GM12878 (cell line): ENCODE measurements at regions not wholly inside any gene's neighbourhood (a gene's known extent, or its start where the extent isn't known, plus 50 kb on each side); places are given as distances from the start of the nearest gene placed in this dataset.

Experiments
- ATAC-seq: fragments of 200-7000 bp; cut with Tn5 transposase; 3 replicates; pipeline ENCODE4 v1.9.1; 2020; ENCODE audit warnings: mild to moderate bottlenecking, moderate library complexity
- BruUV-seq: library from RNA; stranded (reverse); fragments of 400-500 nt; replicated peaks from 2 replicates; lab custom pipeline; 2021; lab: Mats Ljungman, UMichigan
- CTCF ChIA-PET: fragments of 300-600 bp; sonication (Branson Sonifier 250); formaldehyde crosslinking; extraction: SDS; loops from one replicate; lab custom pipeline; 2021; ENCODE audit warnings: inconsistent platforms; lab: Yijun Ruan, JAX
- POLR2A ChIA-PET: fragments of 350-600 bp; formaldehyde crosslinking; extraction: SDS; loops from one replicate; lab custom pipeline; 2021; ENCODE audit warnings: inconsistent platforms; lab: Charles Lee
- RAD21 ChIA-PET: fragments of 300-600 bp; sonication (Branson Sonifier 250); formaldehyde crosslinking; loops from one replicate; lab custom pipeline; 2023; ENCODE audit warnings: antibody characterized with exemption; ENCODE audit not compliant: unreplicated experiment; lab: Charles Lee
- SMC1A ChIA-PET: fragments of 300-600 bp; sonication (Branson Sonifier 250); formaldehyde crosslinking; loops from one replicate; lab custom pipeline; 2023; ENCODE audit not compliant: unreplicated experiment, uncharacterized antibody; lab: Charles Lee
- DNase-seq: peaks from one replicate; pipeline ENCODE4 v3.0.0-alpha.2; 2011; ENCODE audit warnings: low read depth, low spot score
- FAIRE-seq: peaks from 3 replicates; lab custom pipeline; 2011; peaks lifted over from hg19 to GRCh38; lab: Jason Lieb, UNC
- H2AFZ ChIP-seq: 2 replicates; pipeline ENCODE4 v1.6.0; 2011; ENCODE audit warnings: low read depth, low read length, control low read depth; ENCODE audit not compliant: control insufficient read depth
- H3K27ac ChIP-seq: 2 replicates; pipeline ENCODE4 v1.5.1; 2011; ENCODE audit warnings: control low read depth; ENCODE audit not compliant: control insufficient read depth, insufficient read depth
- H3K27me3 ChIP-seq, 2 experiments: replicated peaks in 1 of 2; 2 replicates each; pipeline versions ENCODE4 v1.6.0 to v1.6.1; 2011; ENCODE audit warnings: low read length in 1 of 2; ENCODE audit not compliant: control insufficient read depth in 2 of 2, insufficient read depth in 2 of 2
- H3K36me3 ChIP-seq, 2 experiments: 2 replicates each; pipeline ENCODE4 v1.5.1; 2011; ENCODE audit warnings: low read length in 1 of 2; ENCODE audit not compliant: control insufficient read depth in 2 of 2, insufficient read depth in 2 of 2
- H3K4me1 ChIP-seq: 2 replicates; pipeline ENCODE4 v1.6.1; 2011; ENCODE audit warnings: mild to moderate bottlenecking, low read length, moderate library complexity, mixed read lengths; ENCODE audit not compliant: control insufficient read depth, insufficient read depth
- H3K4me2 ChIP-seq: 2 replicates; pipeline ENCODE4 v1.6.0; 2011; ENCODE audit warnings: control low read depth; ENCODE audit not compliant: control insufficient read depth, insufficient read depth
- H3K4me3 ChIP-seq: fragments of 200-600 bp; sonication (generic); 2 replicates; pipeline ENCODE4 v1.5.1; 2016
- H3K79me2 ChIP-seq: 2 replicates; pipeline ENCODE4 v1.6.0; 2011; ENCODE audit warnings: low read length; ENCODE audit not compliant: control insufficient read depth, insufficient read depth
- H3K9ac ChIP-seq: 2 replicates; pipeline ENCODE4 v1.8.0; 2011; ENCODE audit warnings: low read length, control low read depth, mixed read lengths; ENCODE audit not compliant: control insufficient read depth, insufficient read depth
- H3K9me3 ChIP-seq: replicated peaks from 3 replicates; pipeline ENCODE4 v1.5.1; 2011; ENCODE audit warnings: mild to moderate bottlenecking, low read length; ENCODE audit not compliant: control insufficient read depth, insufficient read depth
- H4K20me1 ChIP-seq: 2 replicates; pipeline ENCODE4 v1.6.0; 2011; ENCODE audit not compliant: control insufficient read depth, insufficient read depth
- FOS ChIP-seq: IDR thresholded peaks from 3 replicates; pipeline ENCODE4 v1.6.1; 2011; ENCODE audit warnings: borderline replicate concordance; ENCODE audit not compliant: insufficient read length; ENCODE audit errors: extremely low read depth
- HDAC2 ChIP-seq: fragments of 200-600 bp; sonication (generic); IDR thresholded peaks from 2 replicates; pipeline ENCODE4 v1.6.1; 2017
- NFYA ChIP-seq: IDR thresholded peaks from 2 replicates; pipeline ENCODE4 v1.6.1; 2011; ENCODE audit warnings: low read depth, mild to moderate bottlenecking, low read length, improper control_type of control experiment, borderline replicate concordance
- POU2F2 ChIP-seq: IDR thresholded peaks from 3 replicates; pipeline ENCODE4 v1.6.1; 2011; ENCODE audit warnings: low read depth, mild to moderate bottlenecking, low read length, borderline replicate concordance
- SIN3A ChIP-seq: IDR thresholded peaks from 2 replicates; pipeline ENCODE4 v1.6.1; 2012; ENCODE audit warnings: low read depth, low read length, improper control_type of control experiment
- SMARCA5 ChIP-seq: fragments of 450-650 bp; IDR thresholded peaks from 2 replicates; pipeline ENCODE4 v1.6.1; 2017; ENCODE audit warnings: mild to moderate bottlenecking
- WGBS: methylation state at CpG from one replicate; pipeline ENCODE4 v1.1.6; 2016; ENCODE audit warnings: low lambda C conversion rate; ENCODE audit not compliant: insufficient replicate concordance, insufficient coverage; ENCODE audit errors: missing lambda C conversion rate; 5-methylcytosine and 5-hydroxymethylcytosine counted together
- in situ Hi-C: fragments of 300-500 bp; cut with MboI; formaldehyde crosslinking; loops from 9 replicates; pipeline ENCODE4 v1.14.3; 2018; ENCODE audit warnings: mixed read lengths
- intact Hi-C: fragments of 100-400 bp; cut with micrococcal nuclease; formaldehyde crosslinking; loops from one replicate; pipeline ENCODE4 v1.14.2; 2022; ENCODE audit not compliant: unreplicated experiment
- TF ChIP-seq, protein P1 (sequence below): IDR thresholded peaks from 2 replicates; pipeline ENCODE4 v1.6.1; 2012; ENCODE audit warnings: mild to moderate bottlenecking, low read depth, low read length
- TF ChIP-seq, protein P2 (sequence below): IDR thresholded peaks from 2 replicates; pipeline ENCODE4 v1.6.1; 2012; ENCODE audit warnings: improper control_type of control experiment, low read depth, low read length; ENCODE audit not compliant: insufficient replicate concordance

DNA sequence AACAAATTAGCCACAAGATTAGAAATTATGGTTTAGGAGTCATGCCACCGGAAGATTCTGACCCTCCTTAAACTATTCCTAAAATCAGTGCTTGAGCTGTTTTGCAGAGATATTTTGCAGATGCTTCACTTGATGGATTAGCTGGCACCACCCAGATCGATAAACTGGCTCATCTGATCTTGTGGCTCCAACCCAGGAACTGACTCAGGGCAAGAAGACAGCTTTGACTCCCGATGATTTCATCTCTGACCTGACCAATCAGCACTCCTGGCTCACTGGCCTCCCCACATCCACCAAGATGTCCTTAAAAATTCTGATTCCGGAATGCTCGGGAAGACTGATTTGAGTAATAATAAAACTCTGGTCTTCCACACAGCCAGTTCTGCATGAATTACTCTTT lies 221.6 kb downstream of the RHOU start:
- H3K36me3 ChIP-seq, result no peaks in the 10 kb centered on the region
- POLR2A ChIA-PET, result no interaction called here
- no peak for ATAC-seq
- TF ChIP-seq POU2F2 (no peak), SIN3A (no peak)
- TF ChIP-seq, protein P1, sequence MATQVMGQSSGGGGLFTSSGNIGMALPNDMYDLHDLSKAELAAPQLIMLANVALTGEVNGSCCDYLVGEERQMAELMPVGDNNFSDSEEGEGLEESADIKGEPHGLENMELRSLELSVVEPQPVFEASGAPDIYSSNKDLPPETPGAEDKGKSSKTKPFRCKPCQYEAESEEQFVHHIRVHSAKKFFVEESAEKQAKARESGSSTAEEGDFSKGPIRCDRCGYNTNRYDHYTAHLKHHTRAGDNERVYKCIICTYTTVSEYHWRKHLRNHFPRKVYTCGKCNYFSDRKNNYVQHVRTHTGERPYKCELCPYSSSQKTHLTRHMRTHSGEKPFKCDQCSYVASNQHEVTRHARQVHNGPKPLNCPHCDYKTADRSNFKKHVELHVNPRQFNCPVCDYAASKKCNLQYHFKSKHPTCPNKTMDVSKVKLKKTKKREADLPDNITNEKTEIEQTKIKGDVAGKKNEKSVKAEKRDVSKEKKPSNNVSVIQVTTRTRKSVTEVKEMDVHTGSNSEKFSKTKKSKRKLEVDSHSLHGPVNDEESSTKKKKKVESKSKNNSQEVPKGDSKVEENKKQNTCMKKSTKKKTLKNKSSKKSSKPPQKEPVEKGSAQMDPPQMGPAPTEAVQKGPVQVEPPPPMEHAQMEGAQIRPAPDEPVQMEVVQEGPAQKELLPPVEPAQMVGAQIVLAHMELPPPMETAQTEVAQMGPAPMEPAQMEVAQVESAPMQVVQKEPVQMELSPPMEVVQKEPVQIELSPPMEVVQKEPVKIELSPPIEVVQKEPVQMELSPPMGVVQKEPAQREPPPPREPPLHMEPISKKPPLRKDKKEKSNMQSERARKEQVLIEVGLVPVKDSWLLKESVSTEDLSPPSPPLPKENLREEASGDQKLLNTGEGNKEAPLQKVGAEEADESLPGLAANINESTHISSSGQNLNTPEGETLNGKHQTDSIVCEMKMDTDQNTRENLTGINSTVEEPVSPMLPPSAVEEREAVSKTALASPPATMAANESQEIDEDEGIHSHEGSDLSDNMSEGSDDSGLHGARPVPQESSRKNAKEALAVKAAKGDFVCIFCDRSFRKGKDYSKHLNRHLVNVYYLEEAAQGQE, result no peak
- TF ChIP-seq, all 136 proteins: peak for 0
- ChIA-PET SMC1A (interaction anchor here (1.8 kb wide), 1 partner anchor 115 kb away, joined by 3 read pairs; no protein-coding TSS in a partner anchor), CTCF (interaction anchor here (0.7 to 1.1 kb wide), 2 partner anchors 187 to 271 kb away, joined by 3 to 4 read pairs; no protein-coding TSS in a partner anchor), RAD21 (no interaction called here)
- no TSS peak for BruUV-seq
- DNase-seq, result no peak
- no peak overlapping the region for H3K27ac ChIP-seq
- H3K27me3 ChIP-seq, result peaks cover 0 to 1% of the 10 kb centered on the region in 2 experiments; a peak in 2 of 4 replicates
- H4K20me1 ChIP-seq, result no peaks in the 10 kb centered on the region
- no peak overlapping the region for H3K9ac ChIP-seq
- FAIRE-seq, result no peak
- no peaks in the 10 kb centered on the region for H3K79me2 ChIP-seq
- no peaks in the 10 kb centered on the region for H3K4me1 ChIP-seq
- intact Hi-C loops, result no loop called here
- no peaks in the 10 kb centered on the region for H3K9me3 ChIP-seq
- 40% methylated on average over 5 of the region's 5 CpGs for WGBS
- in situ Hi-C loops, result no loop called here
- H2AFZ ChIP-seq, result no peak overlapping the region
- no peak overlapping the region for H3K4me3 ChIP-seq
- H3K4me2 ChIP-seq, result no peak overlapping the region

DNA sequence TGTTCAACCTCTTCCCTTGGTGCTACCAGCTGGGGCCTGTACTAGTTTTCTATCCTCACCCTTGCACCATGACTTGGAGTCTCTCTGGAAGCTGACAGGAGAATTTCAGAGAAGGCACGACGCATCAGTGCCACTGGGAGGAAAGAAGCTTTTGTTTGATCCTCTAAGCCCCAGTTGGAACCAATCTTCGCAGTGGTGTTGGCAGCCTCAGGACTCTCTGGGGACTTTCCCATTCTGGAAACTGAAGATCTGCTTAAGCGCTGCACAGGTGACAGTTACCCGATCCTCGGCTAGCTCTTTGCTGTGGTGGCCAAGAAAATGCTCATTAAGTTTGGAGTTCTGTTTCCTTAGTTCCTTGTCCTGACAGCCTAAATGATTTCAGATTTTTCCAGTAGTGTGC lies 222.3 kb downstream of the RHOU start:
- no TSS peak for BruUV-seq
- FAIRE-seq (no peak), DNase-seq (no peak), ATAC-seq (no peak)
- Histone ChIP-seq H3K79me2 (no peaks in the 10 kb centered on the region), H3K4me3 (no peak overlapping the region), H3K9me3 (no peaks in the 10 kb centered on the region), H3K27me3 (peaks cover 0 to 1% of the 10 kb centered on the region in 2 experiments; a peak in 2 of 4 replicates), H4K20me1 (no peaks in the 10 kb centered on the region), H3K4me1 (no peaks in the 10 kb centered on the region), H2AFZ (no peak overlapping the region), H3K27ac (no peak overlapping the region), H3K36me3 (no peaks in the 10 kb centered on the region), H3K9ac (no peak overlapping the region), H3K4me2 (no peak overlapping the region)
- WGBS, result 67% methylated on average over 6 of the region's 6 CpGs
- RAD21 ChIA-PET, result no interaction called here
- POLR2A ChIA-PET, result no interaction called here
- intact Hi-C loops (no loop called here), in situ Hi-C loops (no loop called here)
- CTCF ChIA-PET, result interaction anchor here (1.1 kb wide), 1 partner anchor 270 kb away, joined by 4 read pairs; no protein-coding TSS in a partner anchor
- SMC1A ChIA-PET, result no interaction called here
- TF ChIP-seq FOS (no peak), NFYA (no peak), HDAC2 (no peak), SMARCA5 (no peak)
- TF ChIP-seq, protein P2, sequence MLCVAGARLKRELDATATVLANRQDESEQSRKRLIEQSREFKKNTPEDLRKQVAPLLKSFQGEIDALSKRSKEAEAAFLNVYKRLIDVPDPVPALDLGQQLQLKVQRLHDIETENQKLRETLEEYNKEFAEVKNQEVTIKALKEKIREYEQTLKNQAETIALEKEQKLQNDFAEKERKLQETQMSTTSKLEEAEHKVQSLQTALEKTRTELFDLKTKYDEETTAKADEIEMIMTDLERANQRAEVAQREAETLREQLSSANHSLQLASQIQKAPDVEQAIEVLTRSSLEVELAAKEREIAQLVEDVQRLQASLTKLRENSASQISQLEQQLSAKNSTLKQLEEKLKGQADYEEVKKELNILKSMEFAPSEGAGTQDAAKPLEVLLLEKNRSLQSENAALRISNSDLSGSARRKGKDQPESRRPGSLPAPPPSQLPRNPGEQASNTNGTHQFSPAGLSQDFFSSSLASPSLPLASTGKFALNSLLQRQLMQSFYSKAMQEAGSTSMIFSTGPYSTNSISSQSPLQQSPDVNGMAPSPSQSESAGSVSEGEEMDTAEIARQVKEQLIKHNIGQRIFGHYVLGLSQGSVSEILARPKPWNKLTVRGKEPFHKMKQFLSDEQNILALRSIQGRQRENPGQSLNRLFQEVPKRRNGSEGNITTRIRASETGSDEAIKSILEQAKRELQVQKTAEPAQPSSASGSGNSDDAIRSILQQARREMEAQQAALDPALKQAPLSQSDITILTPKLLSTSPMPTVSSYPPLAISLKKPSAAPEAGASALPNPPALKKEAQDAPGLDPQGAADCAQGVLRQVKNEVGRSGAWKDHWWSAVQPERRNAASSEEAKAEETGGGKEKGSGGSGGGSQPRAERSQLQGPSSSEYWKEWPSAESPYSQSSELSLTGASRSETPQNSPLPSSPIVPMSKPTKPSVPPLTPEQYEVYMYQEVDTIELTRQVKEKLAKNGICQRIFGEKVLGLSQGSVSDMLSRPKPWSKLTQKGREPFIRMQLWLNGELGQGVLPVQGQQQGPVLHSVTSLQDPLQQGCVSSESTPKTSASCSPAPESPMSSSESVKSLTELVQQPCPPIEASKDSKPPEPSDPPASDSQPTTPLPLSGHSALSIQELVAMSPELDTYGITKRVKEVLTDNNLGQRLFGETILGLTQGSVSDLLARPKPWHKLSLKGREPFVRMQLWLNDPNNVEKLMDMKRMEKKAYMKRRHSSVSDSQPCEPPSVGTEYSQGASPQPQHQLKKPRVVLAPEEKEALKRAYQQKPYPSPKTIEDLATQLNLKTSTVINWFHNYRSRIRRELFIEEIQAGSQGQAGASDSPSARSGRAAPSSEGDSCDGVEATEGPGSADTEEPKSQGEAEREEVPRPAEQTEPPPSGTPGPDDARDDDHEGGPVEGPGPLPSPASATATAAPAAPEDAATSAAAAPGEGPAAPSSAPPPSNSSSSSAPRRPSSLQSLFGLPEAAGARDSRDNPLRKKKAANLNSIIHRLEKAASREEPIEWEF, result no peak
